ENCODE measurements at regions not wholly inside any gene's neighbourhood (a gene's known extent, or its start where the extent isn't known, plus 50 kb on each side); places are given as distances from the start of the nearest gene placed in this dataset.

GRCh38 chr3:105923140-105923539, 54.3 kb upstream of the CBLB start:
- TF ChIP-seq, protein P1, sequence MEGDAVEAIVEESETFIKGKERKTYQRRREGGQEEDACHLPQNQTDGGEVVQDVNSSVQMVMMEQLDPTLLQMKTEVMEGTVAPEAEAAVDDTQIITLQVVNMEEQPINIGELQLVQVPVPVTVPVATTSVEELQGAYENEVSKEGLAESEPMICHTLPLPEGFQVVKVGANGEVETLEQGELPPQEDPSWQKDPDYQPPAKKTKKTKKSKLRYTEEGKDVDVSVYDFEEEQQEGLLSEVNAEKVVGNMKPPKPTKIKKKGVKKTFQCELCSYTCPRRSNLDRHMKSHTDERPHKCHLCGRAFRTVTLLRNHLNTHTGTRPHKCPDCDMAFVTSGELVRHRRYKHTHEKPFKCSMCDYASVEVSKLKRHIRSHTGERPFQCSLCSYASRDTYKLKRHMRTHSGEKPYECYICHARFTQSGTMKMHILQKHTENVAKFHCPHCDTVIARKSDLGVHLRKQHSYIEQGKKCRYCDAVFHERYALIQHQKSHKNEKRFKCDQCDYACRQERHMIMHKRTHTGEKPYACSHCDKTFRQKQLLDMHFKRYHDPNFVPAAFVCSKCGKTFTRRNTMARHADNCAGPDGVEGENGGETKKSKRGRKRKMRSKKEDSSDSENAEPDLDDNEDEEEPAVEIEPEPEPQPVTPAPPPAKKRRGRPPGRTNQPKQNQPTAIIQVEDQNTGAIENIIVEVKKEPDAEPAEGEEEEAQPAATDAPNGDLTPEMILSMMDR (IDR thresholded peaks at IDR 0.05): no peak
- TF ChIP-seq ZFX (IDR thresholded peaks at IDR 0.05; ENCODE audit: borderline replicate concordance): no peak

Measured in 22Rv1 (cell line).